ENCODE measurements at regions not wholly inside any gene's neighbourhood (a gene's known extent, or its start where the extent isn't known, plus 50 kb on each side); places are given as distances from the start of the nearest gene placed in this dataset.

DNA sequence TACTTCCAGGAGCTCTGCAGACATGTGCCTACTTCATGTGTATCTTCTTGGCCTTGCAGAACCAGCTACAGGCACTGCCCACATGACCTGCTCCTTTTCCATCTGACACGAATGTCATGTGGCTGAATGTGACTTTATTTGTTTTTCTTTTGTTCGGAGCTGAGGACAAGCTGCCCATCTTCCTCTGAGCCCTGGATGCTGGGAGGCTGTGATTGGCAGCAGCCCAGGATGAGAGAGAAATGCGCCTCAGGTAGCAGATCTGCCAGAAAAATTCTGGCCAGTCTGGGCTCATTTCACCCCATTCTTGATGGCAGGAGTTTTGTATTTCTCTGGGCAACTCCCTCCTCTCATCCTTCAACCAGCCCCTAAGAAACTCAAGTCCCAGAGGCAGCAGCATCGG is 372.0 kb downstream of the RPS6KC1 start:
- no peak for TF ChIP-seq FOXA1 (IDR thresholded peaks at IDR 0.05)
- TF ChIP-seq ZNF384 (IDR thresholded peaks at IDR 0.05): no peak
- no peak for TF ChIP-seq SP1 (IDR thresholded peaks at IDR 0.05)
- no peak for TF ChIP-seq FOXM1 (IDR thresholded peaks at IDR 0.05; ENCODE audit: borderline replicate concordance)
- no peak for TF ChIP-seq BHLHE40 (IDR thresholded peaks at IDR 0.05; ENCODE audit: borderline replicate concordance)
- ChIA-PET POLR2A (no interaction called here), CTCF (no interaction called here)
- DNase-seq (ENCODE audit: extremely low spot score): no peak

DNA sequence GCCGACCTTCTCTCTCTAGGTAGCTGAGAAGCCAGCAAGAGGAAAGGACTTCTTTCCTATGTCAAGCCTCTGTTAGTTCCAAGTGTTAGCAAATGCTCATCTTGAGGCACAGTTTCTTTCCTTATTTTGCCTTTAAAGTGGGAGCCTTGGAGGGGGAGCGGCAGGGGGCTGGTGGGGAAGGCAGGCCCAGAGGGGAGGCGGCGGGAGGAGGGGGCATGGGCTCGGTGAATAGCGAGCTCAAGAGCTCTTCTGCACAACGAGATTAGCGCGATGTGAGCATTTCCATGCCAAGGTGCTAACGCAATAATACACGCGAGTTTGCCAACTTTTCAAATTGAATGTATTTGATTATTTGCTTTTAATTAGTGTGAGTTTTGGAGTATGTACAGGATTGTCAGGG is 372.6 kb downstream of the RPS6KC1 start:
- POLR2A ChIA-PET: no interaction called here
- CTCF ChIA-PET: interaction anchor here (0.6 kb wide), 1 partner anchor 1476 kb away, joined by 3 read pairs; no protein-coding TSS in a partner anchor
- TF ChIP-seq ELF4 (IDR thresholded peaks at IDR 0.05) (no peak), NFRKB (IDR thresholded peaks at IDR 0.05) (no peak), FOXK2 (IDR thresholded peaks at IDR 0.05) (no peak)
- TF ChIP-seq, protein P1, sequence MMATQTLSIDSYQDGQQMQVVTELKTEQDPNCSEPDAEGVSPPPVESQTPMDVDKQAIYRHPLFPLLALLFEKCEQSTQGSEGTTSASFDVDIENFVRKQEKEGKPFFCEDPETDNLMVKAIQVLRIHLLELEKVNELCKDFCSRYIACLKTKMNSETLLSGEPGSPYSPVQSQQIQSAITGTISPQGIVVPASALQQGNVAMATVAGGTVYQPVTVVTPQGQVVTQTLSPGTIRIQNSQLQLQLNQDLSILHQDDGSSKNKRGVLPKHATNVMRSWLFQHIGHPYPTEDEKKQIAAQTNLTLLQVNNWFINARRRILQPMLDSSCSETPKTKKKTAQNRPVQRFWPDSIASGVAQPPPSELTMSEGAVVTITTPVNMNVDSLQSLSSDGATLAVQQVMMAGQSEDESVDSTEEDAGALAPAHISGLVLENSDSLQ (IDR thresholded peaks at IDR 0.05): no peak
- no peak for DNase-seq (ENCODE audit: extremely low spot score)

DNA sequence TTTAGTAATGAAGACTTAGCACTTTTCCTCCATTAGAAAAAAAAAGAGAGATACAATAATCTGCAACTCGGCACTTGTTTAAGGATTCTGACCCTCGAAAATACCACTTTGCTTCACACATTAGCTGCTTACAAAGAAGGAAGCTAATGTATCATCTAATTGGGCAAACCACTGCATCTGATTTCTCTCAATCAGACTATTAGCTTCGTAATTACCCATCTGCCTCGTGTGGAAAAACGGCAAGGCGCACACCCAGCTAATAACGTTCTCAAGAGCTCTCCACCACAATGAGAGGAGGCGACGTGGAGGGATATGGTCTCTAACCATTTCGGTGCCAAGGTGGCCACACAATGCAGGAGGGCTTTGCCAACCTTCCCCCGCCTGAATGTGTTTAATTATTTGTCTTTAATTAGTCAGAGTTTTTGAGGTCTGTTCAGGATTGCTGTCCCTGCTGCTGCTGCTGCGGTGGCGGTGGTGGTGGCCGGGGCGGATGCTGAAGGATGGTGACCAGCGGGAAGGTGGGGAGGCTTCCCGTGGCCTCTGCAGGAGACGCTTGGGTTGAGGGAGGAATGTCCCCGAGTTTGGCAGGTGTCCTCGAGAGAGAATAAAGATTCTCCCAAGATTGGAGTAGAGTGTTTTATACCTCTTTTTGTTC is 374.5 kb downstream of the RPS6KC1 start:
- CTCF ChIA-PET: no interaction called here
- no peak for DNase-seq (ENCODE audit: extremely low spot score)

DNA sequence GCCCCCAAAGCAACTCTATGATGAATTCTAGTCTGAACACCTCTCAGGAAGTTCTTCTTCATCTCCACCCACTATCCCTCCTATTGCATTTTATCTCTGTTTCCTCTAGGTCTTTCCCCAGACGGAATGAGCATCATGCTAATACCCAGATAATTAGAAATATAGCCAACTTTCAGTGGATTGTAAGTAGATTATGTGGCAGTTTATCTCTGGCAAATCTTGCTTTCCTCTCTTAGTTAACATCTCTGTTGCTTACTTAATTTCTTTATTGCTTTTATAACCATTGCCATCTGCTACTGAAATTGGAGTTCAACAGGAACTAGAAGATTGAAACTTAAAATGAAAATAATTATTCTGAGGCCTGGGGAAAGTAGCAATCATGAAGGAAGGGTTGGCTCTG is 378.6 kb downstream of the RPS6KC1 start:
- TF ChIP-seq ZNF384 (IDR thresholded peaks at IDR 0.05) (no peak), ARNT (IDR thresholded peaks at IDR 0.05) (no peak), FOXM1 (IDR thresholded peaks at IDR 0.05; ENCODE audit: borderline replicate concordance) (no peak), SUZ12 (IDR thresholded peaks at IDR 0.05) (no peak), L3MBTL2 (conservative IDR thresholded peaks at IDR 0.05) (no peak), LEF1 (IDR thresholded peaks at IDR 0.05; ENCODE audit: borderline replicate concordance) (no peak), FOXK2 (IDR thresholded peaks at IDR 0.05) (no peak), TARDBP (IDR thresholded peaks at IDR 0.05) (no peak), SP1 (IDR thresholded peaks at IDR 0.05) (no peak), ELF4 (IDR thresholded peaks at IDR 0.05) (no peak), NFRKB (IDR thresholded peaks at IDR 0.05) (no peak), CTBP1 (IDR thresholded peaks at IDR 0.05; ENCODE audit: borderline replicate concordance) (no peak), BHLHE40 (IDR thresholded peaks at IDR 0.05; ENCODE audit: borderline replicate concordance) (no peak), HDGF (IDR thresholded peaks at IDR 0.05; ENCODE audit: borderline replicate concordance) (no peak), FOXA1 (IDR thresholded peaks at IDR 0.05) (no peak)
- TF ChIP-seq, protein P1 (IDR thresholded peaks at IDR 0.05): no peak
- CTCF ChIA-PET: no interaction called here

More for the DNA sequence above, 374.5 kb downstream of the RPS6KC1 start:
- no peak for TF ChIP-seq ZNF384 (IDR thresholded peaks at IDR 0.05)
- TF ChIP-seq FOXM1 (IDR thresholded peaks at IDR 0.05; ENCODE audit: borderline replicate concordance): no peak
- TF ChIP-seq CTBP1 (IDR thresholded peaks at IDR 0.05; ENCODE audit: borderline replicate concordance): no peak
- TF ChIP-seq TARDBP (IDR thresholded peaks at IDR 0.05): no peak
- TF ChIP-seq FOXK2 (IDR thresholded peaks at IDR 0.05): no peak
- TF ChIP-seq L3MBTL2 (conservative IDR thresholded peaks at IDR 0.05): no peak
- TF ChIP-seq BHLHE40 (IDR thresholded peaks at IDR 0.05; ENCODE audit: borderline replicate concordance): no peak
- TF ChIP-seq SP1 (IDR thresholded peaks at IDR 0.05): no peak
- no peak for TF ChIP-seq NFRKB (IDR thresholded peaks at IDR 0.05)
- no peak for TF ChIP-seq LEF1 (IDR thresholded peaks at IDR 0.05; ENCODE audit: borderline replicate concordance)
- no peak for TF ChIP-seq HDGF (IDR thresholded peaks at IDR 0.05; ENCODE audit: borderline replicate concordance)
- no peak for TF ChIP-seq SUZ12 (IDR thresholded peaks at IDR 0.05)
- TF ChIP-seq ARNT (IDR thresholded peaks at IDR 0.05): no peak
- no peak for TF ChIP-seq ELF4 (IDR thresholded peaks at IDR 0.05)
- TF ChIP-seq, protein P1 (IDR thresholded peaks at IDR 0.05): no peak
- POLR2A ChIA-PET: no interaction called here

DNA sequence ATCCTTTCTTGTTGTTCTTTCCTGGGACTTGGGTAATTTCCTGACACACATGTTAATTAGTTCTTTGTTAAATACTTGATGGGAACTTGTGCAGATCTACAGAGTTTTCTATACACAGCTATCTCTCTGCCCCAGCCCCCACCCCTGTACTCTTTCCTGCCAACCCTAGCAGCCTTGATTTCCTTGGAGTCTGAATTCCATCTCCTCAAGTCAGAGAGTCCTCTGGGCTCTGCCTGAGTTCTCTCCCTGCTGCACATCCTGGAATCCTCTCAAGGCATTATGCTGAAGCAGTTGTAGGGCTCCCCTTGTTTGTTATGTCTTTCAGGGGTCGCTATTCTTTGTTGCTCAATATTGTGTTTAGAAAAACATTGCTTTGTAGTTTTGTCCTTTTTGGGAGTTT is 384.7 kb downstream of the RPS6KC1 start:
- TF ChIP-seq NFRKB (IDR thresholded peaks at IDR 0.05) (no peak), ARNT (IDR thresholded peaks at IDR 0.05) (no peak), FOXK2 (IDR thresholded peaks at IDR 0.05) (no peak), L3MBTL2 (conservative IDR thresholded peaks at IDR 0.05) (no peak), BHLHE40 (IDR thresholded peaks at IDR 0.05; ENCODE audit: borderline replicate concordance) (no peak), LEF1 (IDR thresholded peaks at IDR 0.05; ENCODE audit: borderline replicate concordance) (no peak), FOXA1 (IDR thresholded peaks at IDR 0.05) (no peak), FOXM1 (IDR thresholded peaks at IDR 0.05; ENCODE audit: borderline replicate concordance) (no peak), HDGF (IDR thresholded peaks at IDR 0.05; ENCODE audit: borderline replicate concordance) (no peak), TARDBP (IDR thresholded peaks at IDR 0.05) (no peak), SP1 (IDR thresholded peaks at IDR 0.05) (no peak), CTBP1 (IDR thresholded peaks at IDR 0.05; ENCODE audit: borderline replicate concordance) (no peak), SUZ12 (IDR thresholded peaks at IDR 0.05) (no peak), ELF4 (IDR thresholded peaks at IDR 0.05) (no peak), ZNF384 (IDR thresholded peaks at IDR 0.05) (no peak)
- TF ChIP-seq, protein P1 (IDR thresholded peaks at IDR 0.05): no peak

More for the DNA sequence above, 378.6 kb downstream of the RPS6KC1 start:
- DNase-seq (ENCODE audit: extremely low spot score): no peak
- POLR2A ChIA-PET: no interaction called here

More for the DNA sequence above, 384.7 kb downstream of the RPS6KC1 start:
- POLR2A ChIA-PET: no interaction called here
- CTCF ChIA-PET: no interaction called here
- no peak for DNase-seq (ENCODE audit: extremely low spot score)
